ENCODE measurements at regions not wholly inside any gene's neighbourhood (a gene's known extent, or its start where the extent isn't known, plus 50 kb on each side); places are given as distances from the start of the nearest gene placed in this dataset.

DNA sequence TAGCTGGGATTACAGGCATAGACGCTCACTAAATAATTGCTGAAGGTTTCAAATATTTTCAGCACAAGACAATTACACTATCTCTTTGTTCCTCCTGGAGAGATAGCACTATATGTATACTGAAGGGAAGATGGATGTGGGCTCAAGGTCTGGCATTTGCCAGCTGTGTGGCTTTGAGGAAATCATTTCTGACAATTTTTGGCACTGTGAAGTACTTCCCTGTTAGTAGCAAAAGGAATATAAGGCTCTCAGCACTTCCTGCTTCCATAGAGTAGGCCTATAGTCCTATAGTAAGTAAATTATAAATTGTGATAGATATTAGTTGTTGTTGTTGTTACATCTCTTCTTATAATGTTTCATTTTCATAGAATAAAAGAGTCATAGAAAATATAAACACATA lies 271.1 kb downstream of the SAMD5 start:
- H3K27me3 ChIP-seq (ENCODE audit: control insufficient read depth in 2 of 2, insufficient read depth in 2 of 2, low read length in 2 of 2) = no peaks in the 10 kb centered on the region
- no peaks in the 10 kb centered on the region for H3K4me1 ChIP-seq (ENCODE audit: control insufficient read depth in 1 of 2, insufficient read depth in 2 of 2, low read length in 2 of 2)
- no peak overlapping the region for H3K4me2 ChIP-seq (replicated peaks; ENCODE audit: extremely low read depth, low read length, poor library complexity, severe bottlenecking)
- no peaks in the 10 kb centered on the region for H3K4me1 Mint-ChIP-seq
- H3K36me3 Mint-ChIP-seq = no peaks in the 10 kb centered on the region
- peaks cover 0 to 2% (median 0%) of the 10 kb centered on the region in 3 donors for H3K27me3 Mint-ChIP-seq (ENCODE audit: low read depth in 3 of 3)
- H3K4me3 ChIP-seq (replicated peaks in 1 of 3; ENCODE audit: low read depth in 2 of 3, low read length in 3 of 3) = no peak overlapping the region
- TF ChIP-seq CTCF (IDR thresholded peaks at IDR 0.05) = no peak
- no CpG with 5 or more reads among the region's 1 CpG for WGBS (ENCODE audit: insufficient coverage)
- no peak overlapping the region for H2AFZ ChIP-seq (ENCODE audit: insufficient read depth, low read depth, low read length, poor library complexity, severe bottlenecking)
- no peaks in the 10 kb centered on the region for H3K36me3 ChIP-seq (replicated peaks in 1 of 2; ENCODE audit: control insufficient read depth in 1 of 2, insufficient read depth in 2 of 2, low read length in 2 of 2)
- no peak overlapping the region for H3K9ac ChIP-seq (ENCODE audit: insufficient read depth, low read length, poor library complexity, severe bottlenecking)
- H4K20me1 ChIP-seq (ENCODE audit: insufficient read depth, low read length) = no peaks in the 10 kb centered on the region
- H3K9me3 Mint-ChIP-seq = peaks cover 0 to 1% (median 0%) of the 10 kb centered on the region in 7 donors
- H3K27ac ChIP-seq (ENCODE audit: low read depth in 1 of 2, low read length in 2 of 2) = no peak overlapping the region
- H3K79me2 ChIP-seq (ENCODE audit: insufficient read depth, low read length) = no peaks in the 10 kb centered on the region
- no peak overlapping the region for H3K4me3 Mint-ChIP-seq
- intact Hi-C loops (cut with micrococcal nuclease) = no loop called here
- no peaks in the 10 kb centered on the region for H3K9me3 ChIP-seq (replicated peaks in 1 of 2; ENCODE audit: control insufficient read depth in 1 of 2, insufficient read depth in 1 of 2, low read length in 2 of 2)
- no peak for DNase-seq
- no peak overlapping the region for H3K27ac Mint-ChIP-seq

- no peak overlapping the region for H3K27ac Mint-ChIP-seq
- H3K27me3 Mint-ChIP-seq (ENCODE audit: low read depth in 3 of 3) = peaks cover 0 to 2% (median 2%) of the 10 kb centered on the region in 3 donors
- H4K20me1 ChIP-seq (ENCODE audit: insufficient read depth, low read length) = no peaks in the 10 kb centered on the region
- H3K4me2 ChIP-seq (replicated peaks; ENCODE audit: extremely low read depth, low read length, poor library complexity, severe bottlenecking) = no peak overlapping the region
- H3K9me3 Mint-ChIP-seq = peaks cover 0 to 4% (median 0%) of the 10 kb centered on the region in 7 donors
- intact Hi-C loops (cut with micrococcal nuclease) = no loop called here
- H3K9me3 ChIP-seq (replicated peaks in 1 of 2; ENCODE audit: control insufficient read depth in 1 of 2, insufficient read depth in 1 of 2, low read length in 2 of 2) = no peaks in the 10 kb centered on the region
- H3K4me1 ChIP-seq (ENCODE audit: control insufficient read depth in 1 of 2, insufficient read depth in 2 of 2, low read length in 2 of 2) = no peaks in the 10 kb centered on the region
- H2AFZ ChIP-seq (ENCODE audit: insufficient read depth, low read depth, low read length, poor library complexity, severe bottlenecking) = no peak overlapping the region
- H3K9ac ChIP-seq (ENCODE audit: insufficient read depth, low read length, poor library complexity, severe bottlenecking) = no peak overlapping the region
- no peak for DNase-seq
- no peaks in the 10 kb centered on the region for H3K27me3 ChIP-seq (ENCODE audit: control insufficient read depth in 2 of 2, insufficient read depth in 2 of 2, low read length in 2 of 2)
- H3K79me2 ChIP-seq (ENCODE audit: insufficient read depth, low read length) = no peaks in the 10 kb centered on the region
- no peaks in the 10 kb centered on the region for H3K4me1 Mint-ChIP-seq
- WGBS (ENCODE audit: insufficient coverage) = no CpG with 5 or more reads among the region's 3 CpGs
- no peak overlapping the region for H3K4me3 Mint-ChIP-seq
- no peaks in the 10 kb centered on the region for H3K36me3 Mint-ChIP-seq
- no peak overlapping the region for H3K27ac ChIP-seq (ENCODE audit: low read depth in 1 of 2, low read length in 2 of 2)
- H3K36me3 ChIP-seq (replicated peaks in 1 of 2; ENCODE audit: control insufficient read depth in 1 of 2, insufficient read depth in 2 of 2, low read length in 2 of 2) = no peaks in the 10 kb centered on the region
- H3K4me3 ChIP-seq (replicated peaks in 1 of 3; ENCODE audit: low read depth in 2 of 3, low read length in 3 of 3) = no peak overlapping the region
- TF ChIP-seq CTCF (IDR thresholded peaks at IDR 0.05) = no peak
These were observed 273.8 kb downstream of the SAMD5 start for GRCh38 chr6:147782302-147782701.
